Activated CD8-positive, alpha-beta memory T cell treated with anti-CD3 and anti-CD28 coated beads for 4 hours (primary cell): ENCODE measurements at regions not wholly inside any gene's neighbourhood (a gene's known extent, or its start where the extent isn't known, plus 50 kb on each side); places are given as distances from the start of the nearest gene placed in this dataset.
"Not testable (repeated sequence)": the region's sequence is repeated elsewhere in the genome, so short reads cannot be mapped to it uniquely, and the experiment has no call there.

Experiments used
- DNase-seq, 2 donors: peaks; one replicate each; pipeline ENCODE4 v3.0.0-alpha.2; 2020; ENCODE audit warnings: low read depth in 2 of 2

GRCh38 chr9:88816141-88816540, 175.1 kb upstream of the S1PR3 start:
- no peak for DNase-seq

GRCh38 chr9:88816591-88816990, 174.7 kb upstream of the S1PR3 start:
- DNase-seq = no peak

GRCh38 chr9:88817628-88818027, 173.6 kb upstream of the S1PR3 start:
- DNase-seq = no peak

GRCh38 chr9:88818495-88819201, 172.6 kb upstream of the S1PR3 start:
- DNase-seq = no peak

GRCh38 chr9:88819476-88819875, 171.8 kb upstream of the S1PR3 start:
- no peak for DNase-seq

- DNase-seq = no peak
Measured at GRCh38 chr9:88820055-88820454, 171.2 kb upstream of the S1PR3 start.

- DNase-seq = no peak
Measured at GRCh38 chr9:88821033-88821745, 170.1 kb upstream of the S1PR3 start.

- DNase-seq = no peak
Measured at GRCh38 chr9:88821746-88822106, 169.5 kb upstream of the S1PR3 start.

- no peak for DNase-seq
Measured at GRCh38 chr9:88824711-88825110, 166.6 kb upstream of the S1PR3 start.

GRCh38 chr9:88826181-88826580, 165.1 kb upstream of the S1PR3 start:
- DNase-seq = no peak

GRCh38 chr9:88826771-88827181, 164.5 kb upstream of the S1PR3 start:
- DNase-seq = no peak

GRCh38 chr9:88828018-88828417, 163.2 kb upstream of the S1PR3 start:
- no peak for DNase-seq

GRCh38 chr9:88828492-88828974, 162.7 kb upstream of the S1PR3 start:
- no peak for DNase-seq

GRCh38 chr9:88829276-88829675, 162.0 kb upstream of the S1PR3 start:
- DNase-seq = no peak

GRCh38 chr9:88831713-88832407, 159.4 kb upstream of the S1PR3 start:
- no peak for DNase-seq

GRCh38 chr9:88833946-88834345, 157.3 kb upstream of the S1PR3 start:
- DNase-seq = no peak

- no peak for DNase-seq
Measured at GRCh38 chr9:88835038-88835466, 156.2 kb upstream of the S1PR3 start.

- DNase-seq = no peak
Measured at GRCh38 chr9:88835772-88836171, 155.5 kb upstream of the S1PR3 start.

- DNase-seq = no peak
Measured at GRCh38 chr9:88837731-88838130, 153.5 kb upstream of the S1PR3 start.

GRCh38 chr9:88849878-88850277, 141.4 kb upstream of the S1PR3 start:
- DNase-seq = not testable (repeated sequence)

GRCh38 chr9:88852794-88853193, 138.5 kb upstream of the S1PR3 start:
- no peak for DNase-seq

- DNase-seq = no peak
Measured at GRCh38 chr9:88870627-88871026, 120.6 kb upstream of the S1PR3 start.

- DNase-seq = no peak
Measured at GRCh38 chr9:88871669-88872068, 119.6 kb upstream of the S1PR3 start.
